Breast epithelium (tissue), 3 donors: ENCODE measurements at regions not wholly inside any gene's neighbourhood (a gene's known extent, or its start where the extent isn't known, plus 50 kb on each side); places are given as distances from the start of the nearest gene placed in this dataset.

ENCODE experiments used
- POLR2A ChIP-seq: fragments of 450-650 bp; IDR thresholded peaks from one replicate; pipeline ENCODE4 v1.6.1; 2016; ENCODE audit warnings: antibody characterized with exemption, mild to moderate bottlenecking, moderate library complexity
- TF ChIP-seq, protein P1 (sequence below), 3 donors: fragments of 450-650 bp; IDR thresholded peaks; one replicate each; pipeline ENCODE4 v1.5.1; 2016 to 2017; ENCODE audit warnings: antibody characterized with exemption in 3 of 3, mild to moderate bottlenecking in 3 of 3, moderate library complexity in 3 of 3

DNA sequence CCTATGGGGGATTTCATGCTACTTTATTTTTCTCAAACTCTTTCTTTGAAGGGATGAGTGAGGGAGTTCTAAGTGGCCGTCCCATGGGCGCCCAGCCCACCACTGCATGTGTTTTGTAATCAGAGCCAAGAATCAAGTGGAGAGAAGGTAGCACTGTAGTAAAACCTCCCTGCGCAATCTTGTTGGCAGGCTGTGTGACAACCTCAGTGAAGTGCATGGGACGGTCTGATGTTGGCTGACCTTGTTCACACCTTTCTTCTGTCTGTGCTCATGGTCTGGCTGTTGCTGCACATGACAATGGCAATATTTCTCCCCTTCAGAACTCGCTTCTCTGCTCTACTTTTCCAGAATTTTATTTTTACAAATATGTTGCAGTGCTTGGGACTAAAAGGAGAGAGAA, 71.2 kb upstream of the SHISA3 start:
- TF ChIP-seq, protein P1, sequence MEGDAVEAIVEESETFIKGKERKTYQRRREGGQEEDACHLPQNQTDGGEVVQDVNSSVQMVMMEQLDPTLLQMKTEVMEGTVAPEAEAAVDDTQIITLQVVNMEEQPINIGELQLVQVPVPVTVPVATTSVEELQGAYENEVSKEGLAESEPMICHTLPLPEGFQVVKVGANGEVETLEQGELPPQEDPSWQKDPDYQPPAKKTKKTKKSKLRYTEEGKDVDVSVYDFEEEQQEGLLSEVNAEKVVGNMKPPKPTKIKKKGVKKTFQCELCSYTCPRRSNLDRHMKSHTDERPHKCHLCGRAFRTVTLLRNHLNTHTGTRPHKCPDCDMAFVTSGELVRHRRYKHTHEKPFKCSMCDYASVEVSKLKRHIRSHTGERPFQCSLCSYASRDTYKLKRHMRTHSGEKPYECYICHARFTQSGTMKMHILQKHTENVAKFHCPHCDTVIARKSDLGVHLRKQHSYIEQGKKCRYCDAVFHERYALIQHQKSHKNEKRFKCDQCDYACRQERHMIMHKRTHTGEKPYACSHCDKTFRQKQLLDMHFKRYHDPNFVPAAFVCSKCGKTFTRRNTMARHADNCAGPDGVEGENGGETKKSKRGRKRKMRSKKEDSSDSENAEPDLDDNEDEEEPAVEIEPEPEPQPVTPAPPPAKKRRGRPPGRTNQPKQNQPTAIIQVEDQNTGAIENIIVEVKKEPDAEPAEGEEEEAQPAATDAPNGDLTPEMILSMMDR (IDR thresholded peaks at IDR 0.05), result no peak
- no peak for TF ChIP-seq POLR2A
